AG09309 (cell line): ENCODE measurements at regions not wholly inside any gene's neighbourhood (a gene's known extent, or its start where the extent isn't known, plus 50 kb on each side); places are given as distances from the start of the nearest gene placed in this dataset.

Experiments
- DNase-seq: peaks from one replicate; pipeline ENCODE4 v3.0.0-alpha.2; 2010; ENCODE audit warnings: low read depth
- H3K4me3 ChIP-seq: 2 replicates; pipeline ENCODE4 v1.5.1; 2011; ENCODE audit warnings: mild to moderate bottlenecking, low read depth, low read length, moderate library complexity; ENCODE audit not compliant: control insufficient read depth
- CTCF ChIP-seq: IDR thresholded peaks from 2 replicates; pipeline ENCODE4 v1.5.1; 2011; ENCODE audit warnings: mild to moderate bottlenecking, low read depth, low read length, inconsistent platforms; ENCODE audit not compliant: insufficient read depth, control insufficient read depth; ENCODE audit errors: missing control alignments

GRCh38 chr10:2851566-2851965 lies 215.8 kb upstream of the PFKP start:
- no peak overlapping the region for H3K4me3 ChIP-seq
- DNase-seq, result no peak
- TF ChIP-seq CTCF, result no peak

GRCh38 chr10:2850202-2850601 lies 217.1 kb upstream of the PFKP start:
- DNase-seq, result no peak
- no peak for TF ChIP-seq CTCF
- H3K4me3 ChIP-seq, result no peak overlapping the region

- TF ChIP-seq CTCF, result no peak
- DNase-seq, result no peak
- H3K4me3 ChIP-seq, result no peak overlapping the region
Measured at GRCh38 chr10:2844925-2845324, 222.4 kb upstream of the PFKP start.

- peak; percentile 44 for TF ChIP-seq CTCF
- no peak for DNase-seq
- H3K4me3 ChIP-seq, result no peak overlapping the region
Measured at GRCh38 chr10:2839081-2839725, 228.1 kb upstream of the PFKP start.

- no peak for DNase-seq
- no peak overlapping the region for H3K4me3 ChIP-seq
- TF ChIP-seq CTCF, result no peak
Measured at GRCh38 chr10:2837674-2838073, 229.7 kb upstream of the PFKP start.

- DNase-seq, result no peak
- no peak for TF ChIP-seq CTCF
- no peak overlapping the region for H3K4me3 ChIP-seq
Measured at GRCh38 chr10:2836921-2837662, 230.3 kb upstream of the PFKP start.
